A549 (cell line): ENCODE measurements at regions not wholly inside any gene's neighbourhood (a gene's known extent, or its start where the extent isn't known, plus 50 kb on each side); places are given as distances from the start of the nearest gene placed in this dataset.

Experiments
- ATAC-seq, 2 experiments: fragments of 200-7000 bp in 1 of 2; fragments of >200 bp in 1 of 2; cut with Nextera tagmentation in 1 of 2; cut with Tn5 transposase in 1 of 2; 3 replicates each; pipeline versions ENCODE4 v1.8.0 to v1.9.1; 2018 to 2020; ENCODE audit warnings: mild to moderate bottlenecking in 1 of 2, moderate library complexity in 1 of 2
- CTCF ChIA-PET: fragments of 300-600 bp; sonication (Branson Sonifier 250); formaldehyde crosslinking; extraction: SDS; loops from one replicate; lab custom pipeline; 2021; ENCODE audit warnings: antibody characterized with exemption, inconsistent platforms; lab: Yijun Ruan, JAX
- POLR2A ChIA-PET: fragments of 350-600 bp; formaldehyde crosslinking; extraction: SDS; loops from one replicate; lab custom pipeline; 2021; ENCODE audit warnings: antibody characterized with exemption, inconsistent platforms; lab: Yijun Ruan, JAX
- DNase-seq, 2 experiments: peaks; one replicate each; pipeline versions ENCODE4 v3.0.0 to v3.0.0-alpha.2; 2011 to 2016; ENCODE audit warnings: low read depth in 1 of 2, low spot score in 1 of 2
- FAIRE-seq: peaks from 2 replicates; lab custom pipeline; 2011; peaks lifted over from hg19 to GRCh38; lab: Jason Lieb, UNC
- H3K27ac ChIP-seq, 2 experiments: fragments of >200 bp; sonication (Bioruptor Twin); formaldehyde crosslinking; 3 replicates each; pipeline ENCODE4 v1.5.1; 2016 to 2017
- H3K4me1 ChIP-seq: fragments of >200 bp; sonication (Bioruptor Twin); formaldehyde crosslinking; 3 replicates; pipeline ENCODE4 v1.6.1; 2016
- H3K4me2 ChIP-seq: fragments of >200 bp; sonication (Bioruptor Twin); formaldehyde crosslinking; 3 replicates; pipeline ENCODE4 v1.6.1; 2016
- H3K4me3 ChIP-seq: fragments of >200 bp; sonication (Bioruptor Twin); formaldehyde crosslinking; 3 replicates; pipeline ENCODE4 v1.5.1; 2016
- H3K9me3 ChIP-seq: fragments of >200 bp; sonication (Bioruptor Twin); formaldehyde crosslinking; 3 replicates; pipeline ENCODE4 v1.6.1; 2016
- BHLHE40 ChIP-seq: IDR thresholded peaks from 2 replicates; pipeline ENCODE4 v1.6.1; 2012; ENCODE audit warnings: low read depth, low read length, inconsistent platforms
- CBX2 ChIP-seq: fragments of 200-600 bp; sonication (generic); IDR thresholded peaks from 2 replicates; pipeline ENCODE4 v1.6.1; 2016; ENCODE audit warnings: low read depth, mild to moderate bottlenecking, borderline replicate concordance
- CEBPB ChIP-seq, 2 experiments: fragments of >200 bp in 1 of 2; sonication (Bioruptor Twin) in 1 of 2; formaldehyde crosslinking in 1 of 2; IDR thresholded peaks; 2 replicates each; pipeline ENCODE4 v1.6.1; 2012 to 2016
- CHD4 ChIP-seq: fragments of 200-600 bp; sonication (generic); IDR thresholded peaks from 2 replicates; pipeline ENCODE4 v1.6.1; 2016; ENCODE audit warnings: antibody characterized with exemption, mild to moderate bottlenecking, borderline replicate concordance
- EHF ChIP-seq: fragments of 250-450 bp; sonication (Bioruptor Pico); IDR thresholded peaks from 2 replicates; pipeline ENCODE4 v1.5.0; 2020; ENCODE audit warnings: mild to moderate bottlenecking
- EP300 ChIP-seq, 2 experiments: fragments of >200 bp; sonication (Bioruptor Twin); formaldehyde crosslinking; IDR thresholded peaks; 2 replicates in 1 of 2; 3 replicates in 1 of 2; pipeline ENCODE4 v1.6.1; 2016 to 2017
- HOXA7 ChIP-seq: fragments of 250-450 bp; sonication (Bioruptor Pico); IDR thresholded peaks from 2 replicates; pipeline ENCODE4 v1.5.0; 2020; ENCODE audit warnings: mild to moderate bottlenecking, moderate library complexity
- HOXB13 ChIP-seq: fragments of 250-450 bp; sonication (Bioruptor Pico); IDR thresholded peaks from 2 replicates; pipeline ENCODE4 v1.5.0; 2020; ENCODE audit warnings: low read depth, mild to moderate bottlenecking, moderate library complexity
- HOXB5 ChIP-seq: fragments of 250-450 bp; sonication (Bioruptor Pico); IDR thresholded peaks from 2 replicates; pipeline ENCODE4 v1.5.0; 2020; ENCODE audit warnings: mild to moderate bottlenecking, moderate library complexity
- KDM1A ChIP-seq: fragments of 200-600 bp; sonication (generic); IDR thresholded peaks from 2 replicates; pipeline ENCODE4 v1.6.1; 2016; ENCODE audit warnings: low read depth, mild to moderate bottlenecking
- KDM5A ChIP-seq: fragments of 200-600 bp; sonication (generic); IDR thresholded peaks from 2 replicates; pipeline ENCODE4 v1.6.1; 2016; ENCODE audit warnings: antibody characterized with exemption, mild to moderate bottlenecking
- MAZ ChIP-seq: fragments of 150-350 bp; IDR thresholded peaks from 2 replicates; pipeline ENCODE4 v1.6.1; 2014; ENCODE audit warnings: antibody characterized with exemption, low read depth, low read length, borderline replicate concordance
- NPAS2 ChIP-seq: fragments of 250-450 bp; sonication (Bioruptor Pico); IDR thresholded peaks from 2 replicates; pipeline ENCODE4 v1.8.0; 2022; ENCODE audit warnings: mild to moderate bottlenecking, moderate library complexity, borderline replicate concordance
- NR3C1 ChIP-seq: fragments of >200 bp; sonication (Bioruptor Twin); formaldehyde crosslinking; IDR thresholded peaks from 3 replicates; pipeline ENCODE4 v1.6.1; 2017
- PHF8 ChIP-seq: fragments of 200-600 bp; sonication (generic); IDR thresholded peaks from 2 replicates; pipeline ENCODE4 v1.6.1; 2016; ENCODE audit warnings: low read depth, mild to moderate bottlenecking, antibody characterized with exemption, moderate library complexity, borderline replicate concordance
- POLR2A ChIP-seq: IDR thresholded peaks from 2 replicates; pipeline ENCODE4 v1.6.1; 2012; ENCODE audit warnings: mild to moderate bottlenecking, low read length
- RAD21 ChIP-seq, 2 experiments: fragments of >200 bp in 1 of 2; sonication (Bioruptor Twin) in 1 of 2; formaldehyde crosslinking in 1 of 2; IDR thresholded peaks in 1 of 2; conservative IDR thresholded peaks in 1 of 2; 2 replicates in 1 of 2; 3 replicates in 1 of 2; pipeline ENCODE4 v1.6.1; 2012 to 2018; ENCODE audit warnings: inconsistent platforms in 1 of 2
- RARB ChIP-seq: fragments of 250-450 bp; sonication (Bioruptor Pico); IDR thresholded peaks from 2 replicates; pipeline ENCODE4 v1.8.0; 2021; ENCODE audit warnings: mild to moderate bottlenecking, moderate library complexity
- RNF2 ChIP-seq: fragments of 200-600 bp; sonication (generic); IDR thresholded peaks from 2 replicates; pipeline ENCODE4 v1.6.1; 2016; ENCODE audit warnings: low read depth, mild to moderate bottlenecking, antibody characterized with exemption, moderate library complexity, borderline replicate concordance
- SREBF2 ChIP-seq: fragments of 450-650 bp; IDR thresholded peaks from 2 replicates; pipeline ENCODE4 v1.6.1; 2014; ENCODE audit warnings: mild to moderate bottlenecking, moderate library complexity
- TFCP2L1 ChIP-seq: fragments of 250-450 bp; sonication (Bioruptor Pico); IDR thresholded peaks from 2 replicates; pipeline ENCODE4 v1.5.0; 2021; ENCODE audit warnings: mild to moderate bottlenecking
- TP53 ChIP-seq: fragments of 250-450 bp; sonication (Bioruptor Pico); IDR thresholded peaks from 2 replicates; pipeline ENCODE4 v1.5.0; 2021; ENCODE audit warnings: mild to moderate bottlenecking, moderate library complexity
- ZFP36 ChIP-seq: fragments of 450-650 bp; IDR thresholded peaks from 2 replicates; pipeline ENCODE4 v1.6.1; 2014; ENCODE audit warnings: borderline replicate concordance; ENCODE audit not compliant: partially characterized antibody
- ZNF302 ChIP-seq: fragments of 250-450 bp; sonication (Bioruptor Pico); IDR thresholded peaks from 2 replicates; pipeline ENCODE4 v1.9.0; 2021; ENCODE audit warnings: inconsistent platforms, mild to moderate bottlenecking, moderate library complexity
- WGBS: methylation state at CpG from one replicate; pipeline ENCODE4 v1.1.6; 2017; ENCODE audit errors: missing lambda C conversion rate; 5-methylcytosine and 5-hydroxymethylcytosine counted together
- TF ChIP-seq, protein P1 (sequence below): fragments of >200 bp; sonication (Bioruptor Twin); formaldehyde crosslinking; IDR thresholded peaks from 2 replicates; pipeline ENCODE4 v1.6.1; 2016
- TF ChIP-seq, protein P2 (sequence below): fragments of 250-450 bp; sonication (Bioruptor Pico); IDR thresholded peaks from 2 replicates; pipeline ENCODE4 v1.5.0; 2021; ENCODE audit warnings: mild to moderate bottlenecking, moderate library complexity, borderline replicate concordance
- TF ChIP-seq, protein P3 (sequence below): fragments of >200 bp; sonication (Bioruptor Twin); formaldehyde crosslinking; IDR thresholded peaks from 3 replicates; pipeline ENCODE4 v1.5.1; 2016
- TF ChIP-seq, protein P4 (sequence below): fragments of >200 bp; sonication (Bioruptor Twin); formaldehyde crosslinking; IDR thresholded peaks from 3 replicates; pipeline ENCODE4 v1.6.1; 2016
- TF ChIP-seq, protein P5 (sequence below): fragments of 150-350 bp; IDR thresholded peaks from 2 replicates; pipeline ENCODE4 v1.6.1; 2014; ENCODE audit warnings: low read depth, mild to moderate bottlenecking, low read length

DNA sequence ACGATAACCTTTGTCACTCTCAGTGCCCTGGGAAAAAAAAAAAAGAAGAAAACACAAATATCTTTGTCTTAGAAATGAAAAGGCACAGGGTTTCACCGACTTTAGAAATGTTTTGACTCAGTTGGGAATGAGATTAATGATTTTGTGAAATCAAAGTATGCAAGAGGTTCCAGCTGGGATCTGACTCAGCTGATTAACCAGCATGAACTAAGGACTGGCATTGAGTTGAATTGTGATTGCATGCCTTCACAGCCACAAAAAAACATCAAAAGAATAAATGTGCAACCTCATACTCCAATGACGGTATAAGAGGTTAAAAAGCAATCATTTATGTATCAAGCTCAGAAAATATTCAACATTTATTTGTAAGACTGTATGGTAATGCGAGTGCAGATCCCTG is 566.6 kb upstream of the DSEL start:
- FAIRE-seq: no peak
- TF ChIP-seq, protein P1, sequence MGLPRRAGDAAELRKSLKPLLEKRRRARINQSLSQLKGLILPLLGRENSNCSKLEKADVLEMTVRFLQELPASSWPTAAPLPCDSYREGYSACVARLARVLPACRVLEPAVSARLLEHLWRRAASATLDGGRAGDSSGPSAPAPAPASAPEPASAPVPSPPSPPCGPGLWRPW: no peak
- TF ChIP-seq ZFP36 (no peak), HOXB13 (no peak), PHF8 (no peak), NPAS2 (CRISPR knock-in tag) (no peak), RNF2 (no peak), EP300 (IDR thresholded peaks at IDR 0.05) (no peak), SREBF2 (no peak), MAZ (no peak), NR3C1 (no peak), CBX2 (no peak), KDM5A (no peak), TFCP2L1 (CRISPR knock-in tag) (no peak), ZNF302 (CRISPR knock-in tag) (no peak), POLR2A (no peak), HOXA7 (CRISPR knock-in tag) (no peak), KDM1A (no peak), CEBPB (IDR thresholded peaks at IDR 0.05) (no peak), CHD4 (no peak)
- TF ChIP-seq, protein P2, sequence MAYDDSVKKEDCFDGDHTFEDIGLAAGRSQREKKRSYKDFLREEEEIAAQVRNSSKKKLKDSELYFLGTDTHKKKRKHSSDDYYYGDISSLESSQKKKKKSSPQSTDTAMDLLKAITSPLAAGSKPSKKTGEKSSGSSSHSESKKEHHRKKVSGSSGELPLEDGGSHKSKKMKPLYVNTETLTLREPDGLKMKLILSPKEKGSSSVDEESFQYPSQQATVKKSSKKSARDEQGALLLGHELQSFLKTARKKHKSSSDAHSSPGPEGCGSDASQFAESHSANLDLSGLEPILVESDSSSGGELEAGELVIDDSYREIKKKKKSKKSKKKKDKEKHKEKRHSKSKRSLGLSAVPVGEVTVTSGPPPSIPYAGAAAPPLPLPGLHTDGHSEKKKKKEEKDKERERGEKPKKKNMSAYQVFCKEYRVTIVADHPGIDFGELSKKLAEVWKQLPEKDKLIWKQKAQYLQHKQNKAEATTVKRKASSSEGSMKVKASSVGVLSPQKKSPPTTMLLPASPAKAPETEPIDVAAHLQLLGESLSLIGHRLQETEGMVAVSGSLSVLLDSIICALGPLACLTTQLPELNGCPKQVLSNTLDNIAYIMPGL (CRISPR knock-in tag): no peak
- WGBS: 10% methylated on average over 4 of the region's 4 CpGs
- Histone ChIP-seq H3K27ac (no peak overlapping the region), H3K4me3 (no peak overlapping the region), H3K4me2 (no peak overlapping the region), H3K9me3 (no peaks in the 10 kb centered on the region), H3K4me1 (no peaks in the 10 kb centered on the region)
- DNase-seq: no peak
- CTCF ChIA-PET: interaction anchor here (0.7 kb wide), 1 partner anchor 47 kb away, joined by 3 read pairs; no protein-coding TSS in a partner anchor
- ATAC-seq: no peak
- POLR2A ChIA-PET: no interaction called here

DNA sequence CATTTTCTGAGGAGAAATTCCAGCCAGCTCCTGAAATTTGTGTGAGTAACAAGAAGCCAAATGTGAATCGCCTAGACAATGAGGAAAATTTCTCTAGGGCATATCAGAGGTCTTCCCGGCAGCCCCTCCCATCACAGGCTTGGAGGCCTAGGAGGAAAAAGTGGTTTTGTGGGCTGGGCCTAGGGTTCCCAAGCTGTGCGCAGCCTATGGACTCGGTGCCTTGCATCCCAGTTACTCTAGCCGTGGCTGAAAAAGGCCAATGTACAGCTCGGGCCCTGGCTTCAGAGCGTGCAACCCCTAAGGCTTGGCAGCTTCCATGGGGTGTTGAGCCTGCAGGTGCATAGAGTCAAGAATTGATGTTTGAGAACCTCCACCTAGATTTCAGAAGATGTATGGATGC is 556.2 kb upstream of the DSEL start:
- DNase-seq (no peak), FAIRE-seq (no peak), ATAC-seq (no peak)
- Histone ChIP-seq H3K4me1 (no peaks in the 10 kb centered on the region), H3K9me3 (no peaks in the 10 kb centered on the region), H3K4me2 (no peak overlapping the region), H3K4me3 (no peak overlapping the region), H3K27ac (no peak overlapping the region)
- TF ChIP-seq RARB (CRISPR knock-in tag): no peak
- no peak for TF ChIP-seq PHF8
- TF ChIP-seq, protein P2 (CRISPR knock-in tag): no peak
- no peak for TF ChIP-seq BHLHE40
- no peak for TF ChIP-seq HOXB5 (CRISPR knock-in tag)
- no peak for TF ChIP-seq CHD4
- TF ChIP-seq RAD21 (conservative IDR thresholded peaks at IDR 0.05 in 1 of 2, IDR thresholded peaks at IDR 0.05 in 1 of 2): no peak
- no peak for TF ChIP-seq SREBF2
- TF ChIP-seq, protein P3, sequence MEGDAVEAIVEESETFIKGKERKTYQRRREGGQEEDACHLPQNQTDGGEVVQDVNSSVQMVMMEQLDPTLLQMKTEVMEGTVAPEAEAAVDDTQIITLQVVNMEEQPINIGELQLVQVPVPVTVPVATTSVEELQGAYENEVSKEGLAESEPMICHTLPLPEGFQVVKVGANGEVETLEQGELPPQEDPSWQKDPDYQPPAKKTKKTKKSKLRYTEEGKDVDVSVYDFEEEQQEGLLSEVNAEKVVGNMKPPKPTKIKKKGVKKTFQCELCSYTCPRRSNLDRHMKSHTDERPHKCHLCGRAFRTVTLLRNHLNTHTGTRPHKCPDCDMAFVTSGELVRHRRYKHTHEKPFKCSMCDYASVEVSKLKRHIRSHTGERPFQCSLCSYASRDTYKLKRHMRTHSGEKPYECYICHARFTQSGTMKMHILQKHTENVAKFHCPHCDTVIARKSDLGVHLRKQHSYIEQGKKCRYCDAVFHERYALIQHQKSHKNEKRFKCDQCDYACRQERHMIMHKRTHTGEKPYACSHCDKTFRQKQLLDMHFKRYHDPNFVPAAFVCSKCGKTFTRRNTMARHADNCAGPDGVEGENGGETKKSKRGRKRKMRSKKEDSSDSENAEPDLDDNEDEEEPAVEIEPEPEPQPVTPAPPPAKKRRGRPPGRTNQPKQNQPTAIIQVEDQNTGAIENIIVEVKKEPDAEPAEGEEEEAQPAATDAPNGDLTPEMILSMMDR: no peak
- TF ChIP-seq POLR2A: no peak
- TF ChIP-seq MAZ: no peak
- TF ChIP-seq, protein P4, sequence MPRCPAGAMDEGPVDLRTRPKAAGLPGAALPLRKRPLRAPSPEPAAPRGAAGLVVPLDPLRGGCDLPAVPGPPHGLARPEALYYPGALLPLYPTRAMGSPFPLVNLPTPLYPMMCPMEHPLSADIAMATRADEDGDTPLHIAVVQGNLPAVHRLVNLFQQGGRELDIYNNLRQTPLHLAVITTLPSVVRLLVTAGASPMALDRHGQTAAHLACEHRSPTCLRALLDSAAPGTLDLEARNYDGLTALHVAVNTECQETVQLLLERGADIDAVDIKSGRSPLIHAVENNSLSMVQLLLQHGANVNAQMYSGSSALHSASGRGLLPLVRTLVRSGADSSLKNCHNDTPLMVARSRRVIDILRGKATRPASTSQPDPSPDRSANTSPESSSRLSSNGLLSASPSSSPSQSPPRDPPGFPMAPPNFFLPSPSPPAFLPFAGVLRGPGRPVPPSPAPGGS: no peak
- TF ChIP-seq CEBPB (IDR thresholded peaks at IDR 0.05): no peak
- TF ChIP-seq EHF (CRISPR knock-in tag): no peak
- no peak for TF ChIP-seq HOXA7 (CRISPR knock-in tag)
- TF ChIP-seq, protein P5, sequence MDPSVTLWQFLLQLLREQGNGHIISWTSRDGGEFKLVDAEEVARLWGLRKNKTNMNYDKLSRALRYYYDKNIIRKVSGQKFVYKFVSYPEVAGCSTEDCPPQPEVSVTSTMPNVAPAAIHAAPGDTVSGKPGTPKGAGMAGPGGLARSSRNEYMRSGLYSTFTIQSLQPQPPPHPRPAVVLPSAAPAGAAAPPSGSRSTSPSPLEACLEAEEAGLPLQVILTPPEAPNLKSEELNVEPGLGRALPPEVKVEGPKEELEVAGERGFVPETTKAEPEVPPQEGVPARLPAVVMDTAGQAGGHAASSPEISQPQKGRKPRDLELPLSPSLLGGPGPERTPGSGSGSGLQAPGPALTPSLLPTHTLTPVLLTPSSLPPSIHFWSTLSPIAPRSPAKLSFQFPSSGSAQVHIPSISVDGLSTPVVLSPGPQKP: no peak
- TF ChIP-seq TFCP2L1 (CRISPR knock-in tag): no peak
- TF ChIP-seq TP53 (CRISPR knock-in tag): no peak
- WGBS: 16% methylated on average over 7 of the region's 7 CpGs
- ChIA-PET CTCF (interaction anchor here (1.3 kb wide), 1 partner anchor 25 kb away, joined by 3 read pairs; no protein-coding TSS in a partner anchor), POLR2A (no interaction called here)
